ENCODE measurements at regions not wholly inside any gene's neighbourhood (a gene's known extent, or its start where the extent isn't known, plus 50 kb on each side); places are given as distances from the start of the nearest gene placed in this dataset.

DNA sequence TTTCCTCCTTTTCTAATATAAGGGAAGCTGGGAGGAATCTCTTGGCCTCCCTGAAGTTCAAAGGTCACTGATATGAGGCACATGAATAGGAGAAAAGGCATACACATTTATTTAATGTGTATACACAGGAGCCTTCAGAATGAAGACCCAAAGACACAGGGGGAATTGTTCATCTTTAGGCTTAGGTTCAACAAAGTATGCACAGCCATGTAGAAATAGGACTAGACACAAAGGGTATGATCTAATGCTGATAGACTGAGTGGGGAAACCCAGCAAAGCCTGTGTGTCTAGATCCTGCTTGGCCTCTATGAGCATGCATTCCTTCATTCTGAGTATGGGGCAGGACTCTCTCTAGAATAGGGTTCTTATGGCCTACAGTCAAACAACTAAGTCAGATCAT lies 177.1 kb upstream of the RFC3 start:
- ChIA-PET POLR2A (no interaction called here), SMC1A (ENCODE audit: uncharacterized antibody, unreplicated experiment) (interaction anchor here (0.7 to 3.0 kb wide), 6 partner anchors 9 to 89 kb away, joined by 3 to 13 read pairs (median 4); no protein-coding TSS in a partner anchor), CTCF (interaction anchor here (1.4 kb wide), 1 partner anchor 38 kb away, joined by 4 read pairs; no protein-coding TSS in a partner anchor), RAD21 (ENCODE audit: unreplicated experiment) (interaction anchor here (1.2 to 3.3 kb wide), 2 partner anchors 39 to 98 kb away, joined by 3 to 13 read pairs; no protein-coding TSS in a partner anchor)
- H3K79me2 ChIP-seq (ENCODE audit: control insufficient read depth, insufficient read depth, low read length): no peaks in the 10 kb centered on the region
- intact Hi-C loops (cut with micrococcal nuclease; ENCODE audit: unreplicated experiment): no loop called here
- DNase-seq (ENCODE audit: low read depth, low spot score) (no peak), ATAC-seq (no peak), FAIRE-seq (no peak)
- peaks cover 19% of the 10 kb centered on the region for H3K4me1 ChIP-seq (ENCODE audit: control insufficient read depth, insufficient read depth, low read length)
- no peak overlapping the region for H3K27ac ChIP-seq (ENCODE audit: control insufficient read depth, insufficient read depth)
- no peak overlapping the region for H3K9ac ChIP-seq (ENCODE audit: control insufficient read depth, insufficient read depth, low read length)
- H4K20me1 ChIP-seq (ENCODE audit: control insufficient read depth, insufficient read depth): no peaks in the 10 kb centered on the region
- no TSS peak for BruUV-seq (replicated peaks)
- no peak overlapping the region for H2AFZ ChIP-seq (ENCODE audit: control insufficient read depth, low read depth, low read length)
- no peaks in the 10 kb centered on the region; the same call in 2 of the 3 replicates for H3K9me3 ChIP-seq (replicated peaks; ENCODE audit: control insufficient read depth, insufficient read depth, low read length)
- H3K36me3 ChIP-seq (ENCODE audit: control insufficient read depth in 2 of 2, insufficient read depth in 2 of 2, low read length in 1 of 2): no peaks in the 10 kb centered on the region
- in situ Hi-C loops (cut with MboI): no loop called here
- H3K27me3 ChIP-seq (replicated peaks in 1 of 2; ENCODE audit: control insufficient read depth in 2 of 2, insufficient read depth in 2 of 2, low read length in 1 of 2): no peaks in the 10 kb centered on the region
- TF ChIP-seq, protein P1, sequence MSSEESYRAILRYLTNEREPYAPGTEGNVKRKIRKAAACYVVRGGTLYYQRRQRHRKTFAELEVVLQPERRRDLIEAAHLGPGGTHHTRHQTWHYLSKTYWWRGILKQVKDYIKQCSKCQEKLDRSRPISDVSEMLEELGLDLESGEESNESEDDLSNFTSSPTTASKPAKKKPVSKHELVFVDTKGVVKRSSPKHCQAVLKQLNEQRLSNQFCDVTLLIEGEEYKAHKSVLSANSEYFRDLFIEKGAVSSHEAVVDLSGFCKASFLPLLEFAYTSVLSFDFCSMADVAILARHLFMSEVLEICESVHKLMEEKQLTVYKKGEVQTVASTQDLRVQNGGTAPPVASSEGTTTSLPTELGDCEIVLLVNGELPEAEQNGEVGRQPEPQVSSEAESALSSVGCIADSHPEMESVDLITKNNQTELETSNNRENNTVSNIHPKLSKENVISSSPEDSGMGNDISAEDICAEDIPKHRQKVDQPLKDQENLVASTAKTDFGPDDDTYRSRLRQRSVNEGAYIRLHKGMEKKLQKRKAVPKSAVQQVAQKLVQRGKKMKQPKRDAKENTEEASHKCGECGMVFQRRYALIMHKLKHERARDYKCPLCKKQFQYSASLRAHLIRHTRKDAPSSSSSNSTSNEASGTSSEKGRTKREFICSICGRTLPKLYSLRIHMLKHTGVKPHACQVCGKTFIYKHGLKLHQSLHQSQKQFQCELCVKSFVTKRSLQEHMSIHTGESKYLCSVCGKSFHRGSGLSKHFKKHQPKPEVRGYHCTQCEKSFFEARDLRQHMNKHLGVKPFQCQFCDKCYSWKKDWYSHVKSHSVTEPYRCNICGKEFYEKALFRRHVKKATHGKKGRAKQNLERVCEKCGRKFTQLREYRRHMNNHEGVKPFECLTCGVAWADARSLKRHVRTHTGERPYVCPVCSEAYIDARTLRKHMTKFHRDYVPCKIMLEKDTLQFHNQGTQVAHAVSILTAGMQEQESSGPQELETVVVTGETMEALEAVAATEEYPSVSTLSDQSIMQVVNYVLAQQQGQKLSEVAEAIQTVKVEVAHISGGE (CRISPR knock-in tag; IDR thresholded peaks at IDR 0.05): no peak
- TF ChIP-seq NFIC (IDR thresholded peaks at IDR 0.05; ENCODE audit: low read depth, low read length): no peak
- TF ChIP-seq RFX5 (IDR thresholded peaks at IDR 0.05; ENCODE audit: low read depth, low read length): no peak
- no peak for TF ChIP-seq PAX5 (IDR thresholded peaks at IDR 0.05; ENCODE audit: borderline replicate concordance, low read depth, low read length)
- no peak for TF ChIP-seq NR2F1 (conservative IDR thresholded peaks at IDR 0.05)
- no peak for TF ChIP-seq BRCA1 (IDR thresholded peaks at IDR 0.05; ENCODE audit: low read depth, low read length)
- no peak for TF ChIP-seq KLF5 (IDR thresholded peaks at IDR 0.05; ENCODE audit: partially characterized antibody)
- no peak for TF ChIP-seq CHD1 (IDR thresholded peaks at IDR 0.05; ENCODE audit: low read depth, low read length)
- no peak for TF ChIP-seq MTA2 (IDR thresholded peaks at IDR 0.05; ENCODE audit: low read depth)
- no peak overlapping the region for H3K4me2 ChIP-seq (ENCODE audit: control insufficient read depth, insufficient read depth)
- H3K4me3 ChIP-seq: no peak overlapping the region

Measured in GM12878 (cell line).